Activated CD8-positive, alpha-beta memory T cell treated with anti-CD3 and anti-CD28 coated beads for 48 hours (primary cell): ENCODE measurements at regions not wholly inside any gene's neighbourhood (a gene's known extent, or its start where the extent isn't known, plus 50 kb on each side); places are given as distances from the start of the nearest gene placed in this dataset.

Experiments
- DNase-seq, 3 experiments: peaks; one replicate each; pipeline ENCODE4 v3.0.0-alpha.2; 2020; ENCODE audit warnings: low read depth in 2 of 3, low spot score in 2 of 3

- no peak for DNase-seq
Measured at GRCh38 chr15:37847776-37848175, 86.7 kb upstream of the TMCO5A start.

GRCh38 chr15:37856109-37856508 is 78.3 kb upstream of the TMCO5A start:
- no peak for DNase-seq

- DNase-seq = no peak
Measured at GRCh38 chr15:37860896-37861295, 73.5 kb upstream of the TMCO5A start.

GRCh38 chr15:37865687-37866086 is 68.8 kb upstream of the TMCO5A start:
- no peak for DNase-seq

- no peak for DNase-seq
Measured at GRCh38 chr15:37870711-37871110, 63.7 kb upstream of the TMCO5A start.

GRCh38 chr15:37872661-37873060 is 61.8 kb upstream of the TMCO5A start:
- no peak for DNase-seq

GRCh38 chr15:37873336-37873735 is 61.1 kb upstream of the TMCO5A start:
- DNase-seq = no peak

GRCh38 chr15:37876900-37877299 is 57.5 kb upstream of the TMCO5A start:
- DNase-seq = no peak

- no peak for DNase-seq
Measured at GRCh38 chr15:37877851-37878741, 56.3 kb upstream of the TMCO5A start.

GRCh38 chr15:37880009-37880834 is 54.2 kb upstream of the TMCO5A start:
- no peak for DNase-seq

GRCh38 chr15:37880835-37881153 is 53.6 kb upstream of the TMCO5A start:
- no peak for DNase-seq

GRCh38 chr15:37881237-37882013 is 53.0 kb upstream of the TMCO5A start:
- DNase-seq = no peak

- DNase-seq = no peak
Measured at GRCh38 chr15:37882640-37883039, 51.8 kb upstream of the TMCO5A start.
